GM18520 (cell line): ENCODE measurements at regions not wholly inside any gene's neighbourhood (a gene's known extent, or its start where the extent isn't known, plus 50 kb on each side); places are given as distances from the start of the nearest gene placed in this dataset.

ENCODE experiments used
- ATAC-seq: cut with Tn5 transposase; IDR thresholded peaks from one replicate; pipeline ENCODE4 v1.9.1; 2021; ENCODE audit not compliant: unreplicated experiment

GRCh38 chr7:155911471-155912105 is 99.3 kb upstream of the SHH start:
- ATAC-seq, result no peak

- no peak for ATAC-seq
Observed at GRCh38 chr7:155908385-155908784, 96.1 kb upstream of the SHH start.

- ATAC-seq, result no peak
Observed at GRCh38 chr7:155907450-155908200, 95.4 kb upstream of the SHH start.

GRCh38 chr7:155901176-155901575 is 88.9 kb upstream of the SHH start:
- no peak for ATAC-seq

DNA sequence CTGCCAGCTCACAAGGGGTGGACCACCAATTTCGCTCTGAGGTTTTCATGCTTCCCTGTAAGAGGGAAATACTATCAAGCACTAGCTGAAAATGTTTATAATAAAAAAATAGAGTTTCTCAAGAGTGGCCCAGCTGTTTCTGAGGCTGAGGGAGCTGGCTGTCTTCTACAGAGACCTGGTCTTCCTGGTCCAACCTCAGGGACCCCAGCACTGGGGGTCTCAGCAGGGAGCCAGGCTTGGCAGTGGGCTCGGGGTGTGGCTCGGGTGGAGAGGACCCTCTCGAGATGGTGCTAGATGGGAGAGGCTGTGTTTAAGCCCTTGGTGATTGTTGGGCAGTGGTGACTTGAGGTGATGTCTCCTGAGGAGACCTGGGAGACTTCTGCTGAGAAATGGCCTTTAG is 87.3 kb upstream of the SHH start:
- no peak for ATAC-seq

- no peak for ATAC-seq
Observed at GRCh38 chr7:155897758-155898386, 85.6 kb upstream of the SHH start.

- no peak for ATAC-seq
Observed at GRCh38 chr7:155896531-155897263, 84.4 kb upstream of the SHH start.

DNA sequence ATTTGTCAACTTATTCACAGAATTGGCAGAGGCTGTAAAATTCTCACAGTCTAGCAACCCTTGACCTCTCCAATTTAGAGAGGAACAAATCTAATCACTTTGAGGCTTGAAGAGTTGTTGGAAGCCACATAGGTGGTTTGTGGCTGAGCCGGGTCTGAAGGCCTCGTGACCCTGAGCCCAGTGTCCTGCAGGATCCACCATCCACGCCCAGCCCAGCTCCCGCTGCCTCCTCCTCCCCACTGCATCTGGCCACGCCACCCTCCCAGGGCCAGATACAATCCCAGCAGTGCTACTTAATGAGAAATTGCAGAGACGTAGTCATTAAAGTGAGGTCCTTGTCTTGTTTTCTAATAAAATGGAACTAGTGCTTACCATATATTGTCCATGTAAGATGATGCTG is 81.4 kb upstream of the SHH start:
- no peak for ATAC-seq

GRCh38 chr7:155893176-155893575 is 80.9 kb upstream of the SHH start:
- ATAC-seq, result no peak

DNA sequence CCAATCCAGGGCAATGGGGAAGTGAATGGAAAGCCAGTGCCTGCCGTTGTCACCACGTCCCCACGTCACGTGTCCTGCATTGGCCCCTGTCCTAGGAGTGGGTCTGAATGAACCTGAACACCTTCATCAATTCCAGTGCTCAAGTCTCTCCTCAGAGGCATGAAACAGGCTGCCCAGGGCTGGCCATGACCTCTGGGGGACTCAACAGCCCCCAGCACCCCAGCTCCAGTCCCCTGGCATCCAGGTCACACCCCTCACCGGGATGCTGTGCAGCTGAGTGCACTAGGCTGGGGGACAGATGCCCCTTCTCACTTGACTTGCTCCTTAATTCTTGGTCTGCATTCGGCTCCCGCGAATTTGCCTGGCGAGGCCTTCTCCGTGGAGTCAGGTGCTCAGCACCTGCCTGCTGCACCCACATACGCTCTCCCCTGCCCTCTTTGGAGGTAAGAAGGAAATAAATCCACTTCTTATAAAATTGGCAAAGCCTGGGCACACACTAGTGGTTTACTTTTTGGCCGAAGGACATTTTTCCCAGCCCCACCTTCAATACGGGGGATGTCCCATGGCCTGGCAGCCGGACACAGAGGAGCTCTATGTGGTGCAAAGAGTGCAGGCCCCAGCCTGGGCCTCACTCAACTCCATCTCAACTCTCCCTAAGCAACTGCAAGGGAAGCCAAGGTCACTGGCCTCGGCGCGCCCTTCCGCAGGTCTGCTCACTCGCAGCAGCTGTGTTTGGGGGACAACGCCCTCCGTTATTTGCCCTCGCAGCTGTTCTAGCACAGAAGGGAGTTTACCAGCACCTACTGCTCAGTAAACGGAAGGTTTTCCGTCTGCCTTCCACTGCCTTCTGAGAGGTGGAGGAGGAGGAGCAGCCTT is 77.6 kb upstream of the SHH start:
- no peak for ATAC-seq

- ATAC-seq, result no peak
Observed at GRCh38 chr7:155887174-155887525, 74.9 kb upstream of the SHH start.

- ATAC-seq, result no peak
Observed at GRCh38 chr7:155886391-155887173, 74.3 kb upstream of the SHH start.

- ATAC-seq, result no peak
Observed at GRCh38 chr7:155885167-155886155, 73.2 kb upstream of the SHH start.

DNA sequence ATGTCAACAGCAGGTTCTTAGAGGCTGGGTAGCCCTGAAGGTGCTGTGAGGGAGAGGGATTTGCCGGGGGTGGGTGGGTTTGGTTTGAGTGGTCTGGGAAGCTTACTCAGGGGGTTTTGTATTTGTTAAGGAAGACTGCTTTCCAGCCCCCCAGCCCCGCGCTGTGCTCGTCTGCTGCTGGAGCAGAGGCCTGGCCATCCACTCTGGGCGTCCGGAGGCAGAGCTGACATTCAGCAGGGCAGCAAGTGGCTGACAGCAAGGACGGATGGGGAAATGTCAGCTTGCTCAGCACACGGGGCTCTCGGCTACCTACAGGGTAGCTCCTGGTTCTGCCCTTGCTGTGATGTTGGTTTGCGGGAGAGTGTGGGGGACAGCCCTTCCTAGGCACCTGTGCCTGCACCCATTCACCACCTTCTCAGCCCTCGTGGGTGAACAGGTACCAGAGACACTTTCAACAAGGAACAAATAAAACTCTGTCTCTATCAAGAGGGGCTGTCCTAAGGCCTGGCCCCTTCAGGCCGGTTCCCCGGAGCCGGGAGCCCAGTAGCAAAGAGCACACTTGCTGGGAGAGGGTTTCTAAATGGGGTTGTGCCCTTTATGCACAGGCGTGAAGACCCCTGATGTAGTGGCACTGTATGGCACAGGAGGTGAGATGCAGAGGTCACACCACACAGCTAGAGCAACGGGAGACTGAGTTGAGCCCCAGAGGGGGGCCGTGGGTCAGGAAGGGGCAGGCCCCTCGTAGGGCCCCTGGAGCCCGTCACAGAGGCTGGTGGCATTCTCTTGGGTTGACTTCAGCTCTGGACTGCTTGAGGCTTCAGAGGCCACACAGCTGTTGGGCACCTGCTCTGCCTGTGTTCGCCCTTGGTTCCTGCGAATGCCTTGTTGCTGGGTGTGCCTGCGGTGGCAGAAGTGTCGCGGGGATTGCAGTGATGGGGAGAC is 72.2 kb upstream of the SHH start:
- no peak for ATAC-seq

DNA sequence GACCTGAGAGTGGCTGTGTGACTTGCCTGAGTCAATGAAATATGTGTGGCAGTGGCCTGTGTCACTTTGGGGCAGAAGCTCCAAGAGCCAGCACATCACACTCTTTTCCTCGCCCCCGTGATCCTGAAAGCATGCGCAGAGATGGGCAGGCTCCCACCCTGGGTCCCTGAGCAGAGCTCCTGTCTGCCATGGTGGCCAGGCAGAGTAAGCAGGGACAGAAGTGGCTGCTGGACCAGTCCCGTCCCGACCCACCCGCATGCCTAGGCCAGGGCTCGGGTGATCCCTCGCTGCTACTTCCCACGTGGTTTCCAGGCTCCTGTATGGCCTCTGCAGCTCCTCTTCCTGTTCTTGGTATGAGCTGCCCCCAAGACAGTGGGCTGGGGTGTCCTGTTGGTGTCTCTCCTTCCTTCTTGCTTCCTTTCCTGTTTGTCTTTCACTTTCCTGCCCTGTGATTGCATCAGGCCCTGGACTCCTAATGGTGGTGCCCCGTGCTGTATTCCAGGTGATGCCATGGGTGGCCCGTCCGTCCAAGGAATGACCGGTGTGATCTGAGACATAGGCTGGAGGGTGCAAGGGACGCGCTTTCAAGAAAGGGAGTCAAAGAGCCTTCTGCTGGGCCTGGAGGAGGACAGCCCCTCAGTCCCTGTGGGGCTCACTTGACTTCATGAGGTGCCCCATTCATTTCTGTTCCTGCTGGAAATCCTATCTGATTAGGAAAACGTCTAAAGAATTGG is 71.4 kb upstream of the SHH start:
- ATAC-seq, result no peak

- ATAC-seq, result no peak
Observed at GRCh38 chr7:155882596-155882995, 70.3 kb upstream of the SHH start.
